Upper lobe of right lung (tissue), 1 donor: ENCODE measurements at regions not wholly inside any gene's neighbourhood (a gene's known extent, or its start where the extent isn't known, plus 50 kb on each side); places are given as distances from the start of the nearest gene placed in this dataset.
A peak's percentile ranks its signal among the peaks of the same experiment; 100 is the strongest.

Experiments
- ATAC-seq: fragments of 200-7000 bp; cut with Tn5 transposase; one replicate; pipeline ENCODE4 v1.9.1; 2020; ENCODE audit warnings: mild to moderate bottlenecking, moderate library complexity
- DNase-seq: peaks from one replicate; pipeline ENCODE4 v3.0.0-alpha.2; 2020
- H3K27ac ChIP-seq: fragments of 200-600 bp; one replicate; pipeline ENCODE4 v1.8.0; 2022
- H3K27me3 ChIP-seq: fragments of 200-600 bp; one replicate; pipeline ENCODE4 v1.8.0; 2022; ENCODE audit warnings: mild to moderate bottlenecking
- H3K36me3 ChIP-seq: fragments of 200-600 bp; one replicate; pipeline ENCODE4 v1.8.0; 2022
- H3K4me1 ChIP-seq: fragments of 200-600 bp; one replicate; pipeline ENCODE4 v1.8.0; 2022
- H3K4me3 ChIP-seq: fragments of 200-600 bp; one replicate; pipeline ENCODE4 v1.8.0; 2022; ENCODE audit warnings: mild to moderate bottlenecking
- H3K9me3 ChIP-seq: fragments of 200-600 bp; one replicate; pipeline ENCODE4 v1.8.0; 2022
- intact Hi-C: fragments of 100-400 bp; cut with DNase I; formaldehyde crosslinking; loops from one replicate; pipeline ENCODE4 v1.11.0; 2022
- TF ChIP-seq, protein P1 (sequence below): fragments of 200-600 bp; IDR thresholded peaks from one replicate; pipeline ENCODE4 v1.8.0; 2022; ENCODE audit warnings: antibody characterized with exemption
- donor health status: DM: no; HTN: yes; CAD: no; lungs with severe emphysema.

DNA sequence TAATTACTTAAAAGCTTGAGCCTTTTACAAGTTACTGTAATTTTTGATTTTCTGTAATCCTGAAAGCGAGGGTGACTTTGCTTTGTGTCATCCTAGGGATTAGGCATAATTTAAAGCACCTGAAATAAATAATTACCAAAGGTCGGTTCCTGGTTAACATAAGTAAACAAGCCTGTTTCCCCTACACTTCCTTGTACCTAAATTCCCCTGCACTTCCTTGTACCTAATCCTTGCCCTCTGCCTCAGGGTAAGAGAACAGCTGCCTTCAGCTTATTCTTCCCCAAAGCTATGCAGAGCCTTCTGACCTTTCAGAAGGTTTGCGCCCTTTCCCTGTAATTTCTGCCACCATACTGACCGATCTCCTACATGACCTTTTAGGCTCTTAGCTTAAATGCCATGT, 166.1 kb upstream of the PDE5A start:
- no peaks in the 10 kb centered on the region for H3K4me1 ChIP-seq
- no peak overlapping the region for H3K27ac ChIP-seq
- intact Hi-C loops = no loop called here
- no peaks in the 10 kb centered on the region for H3K36me3 ChIP-seq
- no peaks in the 10 kb centered on the region for H3K9me3 ChIP-seq
- DNase-seq = no peak
- TF ChIP-seq, protein P1, sequence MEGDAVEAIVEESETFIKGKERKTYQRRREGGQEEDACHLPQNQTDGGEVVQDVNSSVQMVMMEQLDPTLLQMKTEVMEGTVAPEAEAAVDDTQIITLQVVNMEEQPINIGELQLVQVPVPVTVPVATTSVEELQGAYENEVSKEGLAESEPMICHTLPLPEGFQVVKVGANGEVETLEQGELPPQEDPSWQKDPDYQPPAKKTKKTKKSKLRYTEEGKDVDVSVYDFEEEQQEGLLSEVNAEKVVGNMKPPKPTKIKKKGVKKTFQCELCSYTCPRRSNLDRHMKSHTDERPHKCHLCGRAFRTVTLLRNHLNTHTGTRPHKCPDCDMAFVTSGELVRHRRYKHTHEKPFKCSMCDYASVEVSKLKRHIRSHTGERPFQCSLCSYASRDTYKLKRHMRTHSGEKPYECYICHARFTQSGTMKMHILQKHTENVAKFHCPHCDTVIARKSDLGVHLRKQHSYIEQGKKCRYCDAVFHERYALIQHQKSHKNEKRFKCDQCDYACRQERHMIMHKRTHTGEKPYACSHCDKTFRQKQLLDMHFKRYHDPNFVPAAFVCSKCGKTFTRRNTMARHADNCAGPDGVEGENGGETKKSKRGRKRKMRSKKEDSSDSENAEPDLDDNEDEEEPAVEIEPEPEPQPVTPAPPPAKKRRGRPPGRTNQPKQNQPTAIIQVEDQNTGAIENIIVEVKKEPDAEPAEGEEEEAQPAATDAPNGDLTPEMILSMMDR = no peak
- no peak overlapping the region for H3K4me3 ChIP-seq
- ATAC-seq = no peak
- H3K27me3 ChIP-seq = no peaks in the 10 kb centered on the region

DNA sequence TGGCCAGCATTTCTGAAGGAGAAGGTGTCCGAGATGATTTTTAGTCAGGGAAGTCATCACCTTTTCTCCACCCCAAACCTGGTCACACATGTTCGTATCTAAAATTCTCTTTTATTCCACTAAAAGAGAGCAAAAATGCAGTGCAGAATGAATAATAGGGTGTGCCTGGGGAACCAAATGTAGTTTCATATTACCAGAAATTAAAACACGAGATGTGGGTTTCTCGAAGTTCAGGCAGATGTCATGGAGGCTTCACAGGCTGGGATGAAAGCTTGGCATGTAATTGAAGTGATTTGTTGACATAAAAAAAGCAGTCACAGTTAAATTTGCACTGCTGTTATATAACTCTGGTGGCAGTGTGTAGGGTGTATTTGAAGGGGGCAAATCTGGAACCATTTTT, 165.5 kb upstream of the PDE5A start:
- Histone ChIP-seq H3K27ac (no peak overlapping the region), H3K27me3 (no peaks in the 10 kb centered on the region), H3K4me1 (no peaks in the 10 kb centered on the region), H3K9me3 (no peaks in the 10 kb centered on the region), H3K36me3 (no peaks in the 10 kb centered on the region), H3K4me3 (no peak overlapping the region)
- ATAC-seq (no peak), DNase-seq (no peak)
- TF ChIP-seq, protein P1 = no peak
- intact Hi-C loops = no loop called here

DNA sequence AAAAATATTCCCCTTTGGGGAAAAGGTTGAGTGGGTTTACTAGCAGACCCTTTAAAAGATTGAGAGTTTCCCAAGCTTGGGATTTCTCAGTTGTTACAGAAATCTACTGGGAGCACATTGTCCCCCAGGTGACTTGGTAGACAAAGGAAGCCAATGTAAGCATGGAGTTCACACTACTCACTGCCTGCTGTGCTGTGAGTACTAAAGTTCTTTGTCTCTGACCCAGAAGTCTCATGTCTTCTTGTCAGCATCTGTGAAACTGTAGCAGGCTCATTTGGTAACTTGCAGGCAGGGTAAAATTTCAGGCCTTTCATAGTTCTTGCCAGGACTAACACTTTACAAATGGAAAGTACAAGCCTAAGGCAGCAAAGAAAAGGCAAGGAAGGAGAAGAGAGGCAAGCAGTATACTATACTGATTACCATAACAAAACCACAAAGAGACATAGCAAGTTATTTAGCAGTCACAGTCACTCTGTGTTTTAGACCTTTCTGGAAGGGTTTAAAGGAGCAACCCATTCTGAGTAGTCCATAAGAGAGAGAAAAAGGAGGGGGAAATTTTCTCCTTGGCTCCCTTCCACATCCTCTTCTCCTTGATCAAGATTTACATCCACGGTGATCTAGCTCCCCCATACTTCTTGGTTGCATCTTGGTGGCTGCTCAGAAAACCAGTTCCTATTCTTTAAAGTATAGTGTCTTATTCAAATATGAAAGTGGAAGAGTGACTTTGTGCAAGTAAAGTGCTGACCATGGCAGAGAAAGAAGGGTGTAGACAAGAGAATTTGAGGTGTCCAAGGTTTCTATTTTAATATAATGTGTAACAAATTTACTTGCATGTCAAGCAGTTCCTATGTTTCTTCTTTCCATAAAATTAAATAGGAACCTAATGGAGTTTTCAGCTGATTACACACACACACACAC, 160.0 kb upstream of the PDE5A start:
- Histone ChIP-seq H3K4me1 (no peaks in the 10 kb centered on the region), H3K9me3 (no peaks in the 10 kb centered on the region), H3K36me3 (no peaks in the 10 kb centered on the region), H3K27me3 (no peaks in the 10 kb centered on the region), H3K27ac (no peak overlapping the region), H3K4me3 (no peak overlapping the region)
- TF ChIP-seq, protein P1 = no peak
- ATAC-seq (no peak), DNase-seq (no peak)
- intact Hi-C loops = no loop called here

DNA sequence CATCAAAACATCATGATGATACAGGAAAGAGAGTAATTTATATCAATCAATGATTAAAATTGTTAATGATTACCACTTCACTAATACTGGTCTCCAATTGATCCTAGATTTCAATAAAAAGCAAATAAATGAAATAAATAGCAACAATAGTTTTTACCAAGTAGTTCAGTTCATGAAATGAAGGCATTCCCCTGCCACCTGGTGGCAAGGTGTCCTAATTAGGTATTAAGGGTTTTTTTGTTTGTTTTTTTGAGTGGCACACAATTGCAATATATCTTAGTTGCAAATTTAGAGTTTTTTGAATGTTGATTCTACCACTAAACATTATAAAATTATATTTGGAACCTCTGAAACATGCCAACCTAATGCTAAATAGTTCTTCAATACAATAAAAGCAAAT, 157.4 kb upstream of the PDE5A start:
- Histone ChIP-seq H3K9me3 (no peaks in the 10 kb centered on the region), H3K4me1 (no peaks in the 10 kb centered on the region), H3K4me3 (no peak overlapping the region), H3K27ac (no peak overlapping the region), H3K36me3 (no peaks in the 10 kb centered on the region), H3K27me3 (no peaks in the 10 kb centered on the region)
- DNase-seq (no peak), ATAC-seq (no peak)
- TF ChIP-seq, protein P1 = peak; percentile 39
- intact Hi-C loops = no loop called here

DNA sequence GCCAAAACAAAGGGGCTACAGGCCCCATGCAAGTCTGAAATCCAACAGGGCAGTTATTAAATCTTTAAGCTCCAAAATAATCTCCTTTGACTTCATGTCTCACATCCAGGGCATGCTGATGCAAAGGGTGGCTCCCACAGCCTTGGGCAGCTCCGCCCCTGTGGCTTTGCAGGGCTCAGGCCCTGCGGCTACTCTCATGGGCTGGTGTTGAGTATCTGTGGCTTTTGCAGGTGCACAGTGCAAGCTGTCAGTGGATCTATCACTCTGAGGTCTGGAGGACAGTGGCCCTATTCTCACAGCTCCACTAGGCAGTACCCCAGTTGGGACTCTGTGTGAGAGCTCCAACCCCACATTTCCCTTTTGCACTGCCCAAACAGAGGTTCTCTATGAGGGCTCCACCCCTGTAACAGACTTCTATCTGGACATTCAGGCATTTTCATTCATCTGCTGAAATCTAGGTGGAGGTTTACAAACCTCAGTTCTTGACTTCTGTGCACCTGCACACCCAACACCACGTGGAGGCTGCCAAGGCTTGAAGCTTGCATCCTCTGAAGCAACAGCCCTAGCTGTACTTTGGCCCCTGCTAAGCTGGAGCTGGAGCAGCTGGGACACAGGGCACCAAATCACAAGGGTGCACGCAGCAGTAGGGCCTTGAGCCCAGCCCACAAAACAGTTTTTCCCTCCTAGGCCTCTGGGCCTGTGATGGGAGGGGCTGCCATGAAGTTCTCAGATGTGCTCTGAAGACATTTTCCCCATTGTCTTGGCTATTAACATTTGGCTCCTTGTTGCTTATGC, 154.8 kb upstream of the PDE5A start:
- Histone ChIP-seq H3K9me3 (no peaks in the 10 kb centered on the region), H3K27me3 (no peaks in the 10 kb centered on the region), H3K4me3 (no peak overlapping the region), H3K36me3 (no peaks in the 10 kb centered on the region), H3K4me1 (no peaks in the 10 kb centered on the region), H3K27ac (no peak overlapping the region)
- ATAC-seq (no peak), DNase-seq (no peak)
- TF ChIP-seq, protein P1 = no peak
- intact Hi-C loops = no loop called here
